SK-N-MC (cell line): ENCODE measurements at regions not wholly inside any gene's neighbourhood (a gene's known extent, or its start where the extent isn't known, plus 50 kb on each side); places are given as distances from the start of the nearest gene placed in this dataset.

ENCODE experiments used
- DNase-seq: peaks from one replicate; pipeline ENCODE4 v3.0.0-alpha.2; 2011; ENCODE audit warnings: low read depth, low spot score
- H3K27ac ChIP-seq: fragments of 200-600 bp; sonication (generic); 2 replicates; pipeline ENCODE4 v1.5.1; 2016; ENCODE audit warnings: mixed run types
- H3K36me3 ChIP-seq: fragments of 200-600 bp; sonication (generic); 2 replicates; pipeline ENCODE4 v1.6.1; 2017; ENCODE audit warnings: antibody characterized with exemption, low read length, mixed read lengths; ENCODE audit not compliant: insufficient read depth
- H3K4me3 ChIP-seq: fragments of 200-600 bp; sonication (generic); 2 replicates; pipeline ENCODE4 v1.5.1; 2016
- H3K9ac ChIP-seq: fragments of 200-600 bp; sonication (generic); 2 replicates; pipeline ENCODE4 v1.8.0; 2017; ENCODE audit warnings: mixed run types, mixed read lengths; ENCODE audit not compliant: insufficient read length
- H3K9me3 ChIP-seq: fragments of 200-600 bp; sonication (generic); 2 replicates; pipeline ENCODE4 v1.6.1; 2017; ENCODE audit warnings: low read depth, mild to moderate bottlenecking, antibody characterized with exemption, low read length, moderate library complexity, mixed read lengths
- EZH2 ChIP-seq: fragments of 200-600 bp; sonication (generic); IDR thresholded peaks from one replicate; pipeline ENCODE4 v1.6.1; 2017; ENCODE audit warnings: antibody characterized with exemption
- FOXP2 ChIP-seq: optimal IDR thresholded peaks from 2 replicates; pipeline ENCODE3; 2011; ENCODE audit warnings: mild to moderate bottlenecking, moderate library complexity; ENCODE audit not compliant: insufficient read depth; ENCODE audit errors: extremely low read length, control extremely low read depth
- POLR2AphosphoS5 ChIP-seq: IDR thresholded peaks from 2 replicates; pipeline ENCODE4 v1.6.1; 2012; ENCODE audit warnings: mild to moderate bottlenecking, low read depth, low read length, borderline replicate concordance

GRCh38 chr2:41622301-41622700 is 425.5 kb upstream of the PKDCC start:
- H3K9me3 ChIP-seq = no peaks in the 10 kb centered on the region
- no peaks in the 10 kb centered on the region for H3K36me3 ChIP-seq
- DNase-seq = no peak
- TF ChIP-seq EZH2 (no peak), FOXP2 (no peak), POLR2AphosphoS5 (no peak)
- H3K27ac ChIP-seq = no peak overlapping the region
- H3K4me3 ChIP-seq = no peak overlapping the region
- H3K9ac ChIP-seq = no peak overlapping the region

- TF ChIP-seq FOXP2 (no peak), EZH2 (no peak), POLR2AphosphoS5 (no peak)
- Histone ChIP-seq H3K9ac (no peak overlapping the region), H3K4me3 (no peak overlapping the region), H3K36me3 (no peaks in the 10 kb centered on the region), H3K27ac (no peak overlapping the region), H3K9me3 (no peaks in the 10 kb centered on the region)
- DNase-seq = no peak
These were observed 420.9 kb upstream of the PKDCC start for GRCh38 chr2:41626936-41627335.

GRCh38 chr2:41634686-41635085 is 413.1 kb upstream of the PKDCC start:
- no peaks in the 10 kb centered on the region for H3K9me3 ChIP-seq
- no peaks in the 10 kb centered on the region for H3K36me3 ChIP-seq
- no peak for DNase-seq
- H3K4me3 ChIP-seq = no peak overlapping the region
- H3K9ac ChIP-seq = no peak overlapping the region
- TF ChIP-seq POLR2AphosphoS5 (no peak), EZH2 (no peak), FOXP2 (no peak)
- no peak overlapping the region for H3K27ac ChIP-seq

- no peaks in the 10 kb centered on the region for H3K36me3 ChIP-seq
- no peak overlapping the region for H3K9ac ChIP-seq
- TF ChIP-seq POLR2AphosphoS5 = no peak
- no peak for TF ChIP-seq EZH2
- no peak for TF ChIP-seq FOXP2
- no peak overlapping the region for H3K27ac ChIP-seq
- no peak overlapping the region for H3K4me3 ChIP-seq
- H3K9me3 ChIP-seq = no peaks in the 10 kb centered on the region
- DNase-seq = no peak
These were observed 402.9 kb upstream of the PKDCC start for GRCh38 chr2:41644936-41645335.

GRCh38 chr2:41647468-41648050 is 400.3 kb upstream of the PKDCC start:
- Histone ChIP-seq H3K9ac (no peak overlapping the region), H3K9me3 (no peaks in the 10 kb centered on the region), H3K27ac (no peak overlapping the region), H3K4me3 (no peak overlapping the region), H3K36me3 (no peaks in the 10 kb centered on the region)
- DNase-seq = no peak
- TF ChIP-seq FOXP2 (no peak), EZH2 (no peak), POLR2AphosphoS5 (no peak)

GRCh38 chr2:41657226-41657625 is 390.6 kb upstream of the PKDCC start:
- H3K36me3 ChIP-seq = no peaks in the 10 kb centered on the region
- no peak for TF ChIP-seq EZH2
- no peak for TF ChIP-seq POLR2AphosphoS5
- TF ChIP-seq FOXP2 = no peak

GRCh38 chr2:41659758-41660157 is 388.1 kb upstream of the PKDCC start:
- Histone ChIP-seq H3K9ac (no peak overlapping the region), H3K9me3 (no peaks in the 10 kb centered on the region), H3K4me3 (no peak overlapping the region), H3K27ac (no peak overlapping the region), H3K36me3 (no peaks in the 10 kb centered on the region)
- TF ChIP-seq POLR2AphosphoS5 = no peak
- TF ChIP-seq EZH2 = no peak
- TF ChIP-seq FOXP2 = no peak
- DNase-seq = no peak

More at GRCh38 chr2:41657226-41657625, 390.6 kb upstream of the PKDCC start:
- no peak overlapping the region for H3K27ac ChIP-seq
- no peak overlapping the region for H3K9ac ChIP-seq
- no peaks in the 10 kb centered on the region for H3K9me3 ChIP-seq
- H3K4me3 ChIP-seq = no peak overlapping the region
- no peak for DNase-seq

- Histone ChIP-seq H3K9ac (no peak overlapping the region), H3K27ac (no peak overlapping the region), H3K9me3 (no peaks in the 10 kb centered on the region), H3K4me3 (no peak overlapping the region), H3K36me3 (no peaks in the 10 kb centered on the region)
- no peak for DNase-seq
- TF ChIP-seq FOXP2 (no peak), EZH2 (no peak), POLR2AphosphoS5 (no peak)
These were observed 385.4 kb upstream of the PKDCC start for GRCh38 chr2:41662461-41662860.

- TF ChIP-seq POLR2AphosphoS5 (no peak), EZH2 (no peak), FOXP2 (no peak)
- H3K4me3 ChIP-seq = no peak overlapping the region
- DNase-seq = no peak
These were observed 384.8 kb upstream of the PKDCC start for GRCh38 chr2:41663056-41663455.

More at GRCh38 chr2:41663056-41663455, 384.8 kb upstream of the PKDCC start:
- Histone ChIP-seq H3K27ac (no peak overlapping the region), H3K36me3 (no peaks in the 10 kb centered on the region), H3K9me3 (no peaks in the 10 kb centered on the region), H3K9ac (no peak overlapping the region)
